ENCODE measurements at regions not wholly inside any gene's neighbourhood (a gene's known extent, or its start where the extent isn't known, plus 50 kb on each side); places are given as distances from the start of the nearest gene placed in this dataset.

DNA sequence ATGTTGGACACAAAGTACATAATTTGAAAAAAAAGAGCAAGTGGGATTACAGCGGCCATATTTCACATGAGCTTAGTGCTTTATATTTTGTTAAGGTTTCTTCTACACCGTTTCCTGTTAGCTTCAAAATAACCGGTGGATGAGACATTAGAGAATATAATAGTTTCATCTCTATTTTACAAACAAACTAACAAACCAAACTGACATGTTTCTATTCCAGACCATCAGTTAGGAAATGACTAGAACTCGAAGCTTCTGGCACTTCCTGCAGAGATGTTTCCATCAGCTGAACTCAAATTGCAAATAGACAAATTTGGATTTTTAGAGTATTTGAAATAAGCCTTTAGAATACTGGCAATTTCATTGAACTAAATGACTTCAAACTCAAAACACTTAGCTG lies 86.5 kb downstream of the MTRR start:
- H3K4me1 ChIP-seq = no peaks in the 10 kb centered on the region
- H3K4me2 ChIP-seq (ENCODE audit: low read length) = no peak overlapping the region
- H3K36me3 ChIP-seq (ENCODE audit: control insufficient read depth, insufficient read depth, low read length) = no peaks in the 10 kb centered on the region
- no peak overlapping the region for H3K27ac ChIP-seq
- H3K27me3 ChIP-seq (ENCODE audit: control insufficient read depth, insufficient read depth, low read length) = no peaks in the 10 kb centered on the region
- H3K79me2 ChIP-seq = no peaks in the 10 kb centered on the region
- no peak overlapping the region for H3K9ac ChIP-seq
- no peak overlapping the region for H2AFZ ChIP-seq
- no peaks in the 10 kb centered on the region for H3K9me3 ChIP-seq (ENCODE audit: control insufficient read depth, low read length)
- TF ChIP-seq, protein P1, sequence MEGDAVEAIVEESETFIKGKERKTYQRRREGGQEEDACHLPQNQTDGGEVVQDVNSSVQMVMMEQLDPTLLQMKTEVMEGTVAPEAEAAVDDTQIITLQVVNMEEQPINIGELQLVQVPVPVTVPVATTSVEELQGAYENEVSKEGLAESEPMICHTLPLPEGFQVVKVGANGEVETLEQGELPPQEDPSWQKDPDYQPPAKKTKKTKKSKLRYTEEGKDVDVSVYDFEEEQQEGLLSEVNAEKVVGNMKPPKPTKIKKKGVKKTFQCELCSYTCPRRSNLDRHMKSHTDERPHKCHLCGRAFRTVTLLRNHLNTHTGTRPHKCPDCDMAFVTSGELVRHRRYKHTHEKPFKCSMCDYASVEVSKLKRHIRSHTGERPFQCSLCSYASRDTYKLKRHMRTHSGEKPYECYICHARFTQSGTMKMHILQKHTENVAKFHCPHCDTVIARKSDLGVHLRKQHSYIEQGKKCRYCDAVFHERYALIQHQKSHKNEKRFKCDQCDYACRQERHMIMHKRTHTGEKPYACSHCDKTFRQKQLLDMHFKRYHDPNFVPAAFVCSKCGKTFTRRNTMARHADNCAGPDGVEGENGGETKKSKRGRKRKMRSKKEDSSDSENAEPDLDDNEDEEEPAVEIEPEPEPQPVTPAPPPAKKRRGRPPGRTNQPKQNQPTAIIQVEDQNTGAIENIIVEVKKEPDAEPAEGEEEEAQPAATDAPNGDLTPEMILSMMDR (IDR thresholded peaks at IDR 0.05) = no peak
- no peak overlapping the region for H3K4me3 ChIP-seq (ENCODE audit: low read depth, low read length)

DNA sequence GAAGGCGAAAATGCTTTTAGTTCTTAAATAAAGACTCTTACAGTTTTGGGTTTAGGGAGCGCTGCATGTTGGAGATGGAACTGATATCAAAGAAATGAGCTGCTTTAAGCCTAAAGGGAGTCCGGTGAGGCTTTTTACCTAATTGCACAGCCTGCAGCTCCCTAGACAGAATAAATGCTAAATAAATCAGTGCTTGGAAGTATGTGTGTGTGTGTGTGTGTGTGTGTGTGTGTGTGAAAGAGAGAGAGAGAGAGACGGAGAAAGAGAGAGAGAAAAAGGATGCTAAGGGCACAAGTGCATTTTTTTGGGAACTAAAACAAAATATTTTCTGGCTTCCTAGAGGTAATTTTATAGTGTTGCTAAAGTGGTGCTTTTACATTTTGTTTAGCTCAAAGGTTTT lies 88.4 kb downstream of the MTRR start:
- no peak overlapping the region for H3K4me2 ChIP-seq (ENCODE audit: low read length)
- no peaks in the 10 kb centered on the region for H3K79me2 ChIP-seq
- no peak overlapping the region for H3K27ac ChIP-seq
- H3K36me3 ChIP-seq (ENCODE audit: control insufficient read depth, insufficient read depth, low read length) = no peaks in the 10 kb centered on the region
- TF ChIP-seq, protein P1 (IDR thresholded peaks at IDR 0.05) = no peak
- H2AFZ ChIP-seq = no peak overlapping the region
- no peaks in the 10 kb centered on the region for H3K27me3 ChIP-seq (ENCODE audit: control insufficient read depth, insufficient read depth, low read length)
- no peaks in the 10 kb centered on the region for H3K9me3 ChIP-seq (ENCODE audit: control insufficient read depth, low read length)
- no peaks in the 10 kb centered on the region for H3K4me1 ChIP-seq
- H3K4me3 ChIP-seq (ENCODE audit: low read depth, low read length) = no peak overlapping the region
- no peak overlapping the region for H3K9ac ChIP-seq

DNA sequence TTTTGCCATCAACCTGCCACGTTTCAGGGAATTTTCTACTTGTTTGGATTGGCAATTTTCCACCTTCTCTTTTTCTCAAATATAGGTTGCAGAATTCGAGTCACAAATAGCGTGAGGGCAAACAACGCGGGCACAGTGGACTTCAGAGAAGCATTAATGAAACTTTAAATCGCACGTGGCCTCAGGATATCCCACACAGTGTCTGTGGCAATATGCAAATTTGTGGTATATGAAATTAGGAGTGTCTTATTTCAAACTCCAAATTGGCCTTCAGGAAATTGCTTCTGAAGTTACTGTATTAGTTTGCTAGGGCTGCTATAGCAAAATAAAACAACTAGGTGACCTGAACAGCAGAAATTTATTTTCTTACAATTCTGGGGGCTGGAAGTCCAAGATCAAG lies 91.2 kb downstream of the MTRR start:
- Histone ChIP-seq H3K4me1 (no peaks in the 10 kb centered on the region), H3K36me3 (ENCODE audit: control insufficient read depth, insufficient read depth, low read length) (no peaks in the 10 kb centered on the region), H3K27ac (no peak overlapping the region), H2AFZ (no peak overlapping the region), H3K27me3 (ENCODE audit: control insufficient read depth, insufficient read depth, low read length) (no peaks in the 10 kb centered on the region), H3K9ac (no peak overlapping the region), H3K9me3 (ENCODE audit: control insufficient read depth, low read length) (no peaks in the 10 kb centered on the region), H3K79me2 (no peaks in the 10 kb centered on the region), H3K4me3 (ENCODE audit: low read depth, low read length) (no peak overlapping the region), H3K4me2 (ENCODE audit: low read length) (no peak overlapping the region)
- TF ChIP-seq, protein P1 (IDR thresholded peaks at IDR 0.05) = no peak

DNA sequence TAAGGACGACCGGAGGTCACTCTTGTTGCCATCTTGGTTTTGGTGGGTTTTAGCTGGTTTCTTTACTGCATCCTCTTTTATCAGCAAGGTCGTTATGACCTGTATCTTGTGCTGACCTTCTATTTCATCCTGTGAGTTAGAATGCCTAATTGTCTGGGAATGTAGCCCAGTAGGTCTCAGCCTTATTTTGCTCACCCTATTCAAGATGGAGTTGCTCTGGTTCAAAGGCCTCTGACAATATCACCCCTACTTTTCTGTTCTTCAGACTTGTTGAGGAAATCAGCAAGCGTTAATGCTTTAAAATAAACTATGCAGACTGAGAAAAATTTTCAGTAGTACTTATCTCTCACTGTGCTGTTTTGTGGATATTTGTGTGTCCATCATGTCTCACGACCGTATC lies 92.6 kb downstream of the MTRR start:
- H3K27ac ChIP-seq = no peak overlapping the region
- H3K9me3 ChIP-seq (ENCODE audit: control insufficient read depth, low read length) = no peaks in the 10 kb centered on the region
- no peak overlapping the region for H3K9ac ChIP-seq
- H3K36me3 ChIP-seq (ENCODE audit: control insufficient read depth, insufficient read depth, low read length) = no peaks in the 10 kb centered on the region
- H3K27me3 ChIP-seq (ENCODE audit: control insufficient read depth, insufficient read depth, low read length) = no peaks in the 10 kb centered on the region
- no peaks in the 10 kb centered on the region for H3K79me2 ChIP-seq
- no peaks in the 10 kb centered on the region for H3K4me1 ChIP-seq
- H2AFZ ChIP-seq = no peak overlapping the region
- no peak overlapping the region for H3K4me2 ChIP-seq (ENCODE audit: low read length)
- TF ChIP-seq, protein P1 (IDR thresholded peaks at IDR 0.05) = no peak
- no peak overlapping the region for H3K4me3 ChIP-seq (ENCODE audit: low read depth, low read length)

DNA sequence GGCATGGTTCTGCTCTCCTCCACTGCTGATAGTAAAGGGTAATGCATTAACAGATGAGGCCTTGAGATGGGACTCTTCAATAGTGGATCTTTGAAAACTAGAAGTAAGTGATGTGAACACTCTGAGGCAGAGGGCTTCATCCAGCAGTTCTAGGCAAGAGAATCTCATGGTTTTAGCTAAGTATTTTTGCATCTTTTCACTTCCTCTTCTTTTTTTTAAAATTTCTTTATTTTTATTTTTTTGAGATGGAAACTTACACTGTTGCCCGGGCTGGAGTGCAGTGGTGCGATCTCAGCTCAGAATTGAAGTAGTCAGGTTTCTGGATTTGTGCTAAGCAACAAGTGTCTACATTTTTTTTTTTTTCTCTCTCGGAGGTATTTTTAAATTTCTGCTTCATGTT lies 101.9 kb downstream of the MTRR start:
- H3K79me2 ChIP-seq = no peaks in the 10 kb centered on the region
- H2AFZ ChIP-seq = no peak overlapping the region
- no peaks in the 10 kb centered on the region for H3K9me3 ChIP-seq (ENCODE audit: control insufficient read depth, low read length)
- H3K4me1 ChIP-seq = no peaks in the 10 kb centered on the region
- no peak overlapping the region for H3K9ac ChIP-seq
- H3K27ac ChIP-seq = no peak overlapping the region
- no peak overlapping the region for H3K4me2 ChIP-seq (ENCODE audit: low read length)
- TF ChIP-seq, protein P1 (IDR thresholded peaks at IDR 0.05) = no peak
- H3K27me3 ChIP-seq (ENCODE audit: control insufficient read depth, insufficient read depth, low read length) = no peaks in the 10 kb centered on the region
- H3K36me3 ChIP-seq (ENCODE audit: control insufficient read depth, insufficient read depth, low read length) = no peaks in the 10 kb centered on the region
- no peak overlapping the region for H3K4me3 ChIP-seq (ENCODE audit: low read depth, low read length)

All from parathyroid adenoma (tissue), 2 donors.